Endothelial cell of umbilical vein (primary cell): ENCODE measurements at regions not wholly inside any gene's neighbourhood (a gene's known extent, or its start where the extent isn't known, plus 50 kb on each side); places are given as distances from the start of the nearest gene placed in this dataset.

Source experiments
- BruUV-seq: library from RNA; stranded (reverse); fragments of 400-500 nt; replicated peaks from 2 replicates; lab custom pipeline; 2021; lab: Mats Ljungman, UMichigan
- CTCF ChIA-PET: fragments of 300-600, 350-600 bp; sonication (Branson Sonifier 250); formaldehyde crosslinking; loops from one replicate; lab custom pipeline; 2021; ENCODE audit warnings: antibody characterized with exemption, inconsistent platforms; lab: Charles Lee
- POLR2A ChIA-PET: fragments of 300-600, 350-600 bp; sonication (Branson Sonifier 250); formaldehyde crosslinking; loops from one replicate; lab custom pipeline; 2021; ENCODE audit warnings: antibody characterized with exemption, inconsistent platforms; lab: Charles Lee
- DNase-seq: peaks from one replicate; pipeline ENCODE4 v3.0.0-alpha.2; 2011; ENCODE audit warnings: low read depth, low spot score
- FAIRE-seq: peaks from 2 replicates; lab custom pipeline; 2011; peaks lifted over from hg19 to GRCh38; lab: Jason Lieb, UNC
- H2AFZ ChIP-seq: 2 replicates; pipeline ENCODE4 v1.6.0; 2012; ENCODE audit warnings: low read depth, low read length, control low read depth, inconsistent platforms
- H3K27ac ChIP-seq: 2 replicates; pipeline ENCODE4 v1.5.1; 2011; ENCODE audit warnings: low read depth, mild to moderate bottlenecking, control low read depth, low read length, moderate library complexity; ENCODE audit not compliant: insufficient read depth
- H3K27me3 ChIP-seq, 2 experiments: 2 replicates each; pipeline versions ENCODE4 v1.6.0 to v1.6.1; 2011; ENCODE audit warnings: low read length in 2 of 2, mixed read lengths in 1 of 2; ENCODE audit not compliant: control insufficient read depth in 2 of 2, insufficient read depth in 2 of 2
- H3K36me3 ChIP-seq, 2 experiments: 2 replicates in 1 of 2; 3 replicates in 1 of 2; pipeline ENCODE4 v1.5.1; 2011; ENCODE audit warnings: low read length in 2 of 2, mild to moderate bottlenecking in 1 of 2, moderate library complexity in 1 of 2; ENCODE audit not compliant: control insufficient read depth in 2 of 2, insufficient read depth in 2 of 2; ENCODE audit errors: extremely low read depth in 1 of 2
- H3K4me1 ChIP-seq: 3 replicates; pipeline ENCODE4 v1.5.1; 2011; ENCODE audit warnings: mild to moderate bottlenecking, low read length; ENCODE audit not compliant: control insufficient read depth, insufficient read depth; ENCODE audit errors: extremely low read depth
- H3K4me2 ChIP-seq: 2 replicates; pipeline ENCODE4 v1.6.1; 2011; ENCODE audit warnings: low read length, control low read depth, mixed read lengths; ENCODE audit not compliant: insufficient read depth
- H3K4me3 ChIP-seq, 3 experiments: fragments of 200-600 bp in 1 of 3; sonication (generic), shearing (Covaris generic) in 1 of 3; replicated peaks in 1 of 3; 2 replicates each; pipeline ENCODE4 v1.5.1; 2011 to 2016; ENCODE audit warnings: control low read depth in 3 of 3, low read length in 3 of 3, mild to moderate bottlenecking in 2 of 3, inconsistent platforms in 1 of 3, low read depth in 1 of 3, moderate library complexity in 1 of 3; ENCODE audit not compliant: insufficient read depth in 1 of 3
- H3K79me2 ChIP-seq: 2 replicates; pipeline ENCODE4 v1.6.0; 2012; ENCODE audit warnings: low read length, inconsistent platforms; ENCODE audit not compliant: control insufficient read depth, insufficient read depth
- H3K9ac ChIP-seq: replicated peaks from 2 replicates; pipeline ENCODE3; 2011; ENCODE audit warnings: low read length, control low read depth; ENCODE audit not compliant: insufficient read depth; ENCODE audit errors: extremely low read depth
- H3K9me1 ChIP-seq: replicated peaks from 3 replicates; pipeline ENCODE4 v1.6.0; 2011; ENCODE audit warnings: mild to moderate bottlenecking, low read length; ENCODE audit not compliant: control insufficient read depth, insufficient read depth; ENCODE audit errors: extremely low read depth
- H3K9me3 ChIP-seq: replicated peaks from 2 replicates; pipeline ENCODE4 v1.5.1; 2012; ENCODE audit warnings: low read length, inconsistent platforms; ENCODE audit not compliant: control insufficient read depth, insufficient read depth
- H4K20me1 ChIP-seq: replicated peaks from 2 replicates; pipeline ENCODE3; 2011; ENCODE audit warnings: mild to moderate bottlenecking, low read length; ENCODE audit not compliant: control insufficient read depth, insufficient read depth; ENCODE audit errors: extremely low read depth
- EZH2 ChIP-seq: IDR thresholded peaks from 2 replicates; pipeline ENCODE4 v1.6.1; 2012; ENCODE audit warnings: borderline replicate concordance, low read depth, mild to moderate bottlenecking, moderate library complexity, low read length, inconsistent platforms; ENCODE audit not compliant: severe bottlenecking
- FOS ChIP-seq: IDR thresholded peaks from 2 replicates; pipeline ENCODE4 v1.6.1; 2011; ENCODE audit warnings: mild to moderate bottlenecking, low read length, moderate library complexity, borderline replicate concordance; ENCODE audit not compliant: insufficient read depth
- GATA2 ChIP-seq: IDR thresholded peaks from 2 replicates; pipeline ENCODE4 v1.7.0; 2011; ENCODE audit warnings: low read depth, mild to moderate bottlenecking, moderate library complexity, mixed read lengths, low read length; ENCODE audit not compliant: insufficient read length, insufficient read depth
- JUN ChIP-seq: IDR thresholded peaks from 2 replicates; pipeline ENCODE4 v1.6.1; 2011; ENCODE audit warnings: borderline replicate concordance, low read depth; ENCODE audit not compliant: insufficient read length, insufficient read depth
- POLR2A ChIP-seq: IDR thresholded peaks from 2 replicates; pipeline ENCODE4 v1.6.1; 2012; ENCODE audit warnings: low read depth, mild to moderate bottlenecking, control low read depth, low read length
- POLR2AphosphoS5 ChIP-seq: IDR thresholded peaks from 2 replicates; pipeline ENCODE4 v1.6.1; 2012; ENCODE audit warnings: low read depth, mild to moderate bottlenecking, control low read depth, low read length, moderate library complexity; ENCODE audit not compliant: insufficient read depth
- dilution Hi-C: fragments of 300-500 bp; cut with MboI; formaldehyde crosslinking; loops from one replicate; pipeline ENCODE4 v1.15.0; 2019; ENCODE audit warnings: low sequenced_read_pairs; ENCODE audit not compliant: extremely low pct_ligation_motif_present
- intact Hi-C: fragments of 100-400 bp; cut with micrococcal nuclease; formaldehyde crosslinking; loops from one replicate; pipeline ENCODE4 v1.10.0; 2022
- TF ChIP-seq, protein P1 (sequence below), 2 donors: IDR thresholded peaks; 1 replicate in 1 of 2; 2 replicates in 1 of 2; pipeline ENCODE4 v1.5.1; 2011; ENCODE audit warnings: low read length in 2 of 2, mild to moderate bottlenecking in 2 of 2, moderate library complexity in 2 of 2, control low read depth in 1 of 2, inconsistent platforms in 1 of 2, low read depth in 1 of 2; ENCODE audit not compliant: insufficient read depth in 1 of 2; ENCODE audit errors: extremely low read depth in 1 of 2
- TF ChIP-seq, protein P2 (sequence below): IDR thresholded peaks from 2 replicates; pipeline ENCODE4 v1.6.1; 2011; ENCODE audit not compliant: insufficient read depth, insufficient read length

DNA sequence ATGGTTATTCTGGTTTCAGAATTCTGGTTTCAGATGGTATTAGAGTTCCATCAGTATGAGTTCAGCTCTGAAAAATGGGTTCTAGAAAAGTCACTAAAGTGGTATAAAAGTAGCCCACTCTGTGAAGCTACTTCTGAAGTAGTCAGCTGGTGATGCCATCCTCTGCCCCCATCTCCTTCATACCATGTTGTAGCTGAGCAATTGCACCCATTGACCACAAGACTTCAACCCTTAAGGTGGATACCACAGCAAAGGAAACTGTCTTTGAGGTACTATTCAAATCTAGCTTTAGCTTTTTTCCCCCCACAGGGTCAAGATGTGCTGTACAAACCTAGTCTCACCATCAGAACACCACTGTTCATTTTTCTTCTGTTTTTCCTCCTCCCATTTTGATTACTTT is 444.9 kb downstream of the DMAC1 start:
- Histone ChIP-seq H3K4me2 (no peak overlapping the region), H3K4me3 (no peak overlapping the region), H3K27me3 (no peaks in the 10 kb centered on the region), H2AFZ (no peak overlapping the region), H3K79me2 (no peaks in the 10 kb centered on the region), H3K9me1 (no peaks in the 10 kb centered on the region), H3K9me3 (no peaks in the 10 kb centered on the region), H3K27ac (no peak overlapping the region), H3K9ac (no peak overlapping the region), H3K36me3 (no peaks in the 10 kb centered on the region), H3K4me1 (no peaks in the 10 kb centered on the region), H4K20me1 (no peaks in the 10 kb centered on the region)
- intact Hi-C loops: no loop called here
- FAIRE-seq (no peak), DNase-seq (no peak)
- ChIA-PET CTCF (no interaction called here), POLR2A (no interaction called here)
- no TSS peak for BruUV-seq
- TF ChIP-seq POLR2A (no peak), GATA2 (no peak)
- TF ChIP-seq, protein P1, sequence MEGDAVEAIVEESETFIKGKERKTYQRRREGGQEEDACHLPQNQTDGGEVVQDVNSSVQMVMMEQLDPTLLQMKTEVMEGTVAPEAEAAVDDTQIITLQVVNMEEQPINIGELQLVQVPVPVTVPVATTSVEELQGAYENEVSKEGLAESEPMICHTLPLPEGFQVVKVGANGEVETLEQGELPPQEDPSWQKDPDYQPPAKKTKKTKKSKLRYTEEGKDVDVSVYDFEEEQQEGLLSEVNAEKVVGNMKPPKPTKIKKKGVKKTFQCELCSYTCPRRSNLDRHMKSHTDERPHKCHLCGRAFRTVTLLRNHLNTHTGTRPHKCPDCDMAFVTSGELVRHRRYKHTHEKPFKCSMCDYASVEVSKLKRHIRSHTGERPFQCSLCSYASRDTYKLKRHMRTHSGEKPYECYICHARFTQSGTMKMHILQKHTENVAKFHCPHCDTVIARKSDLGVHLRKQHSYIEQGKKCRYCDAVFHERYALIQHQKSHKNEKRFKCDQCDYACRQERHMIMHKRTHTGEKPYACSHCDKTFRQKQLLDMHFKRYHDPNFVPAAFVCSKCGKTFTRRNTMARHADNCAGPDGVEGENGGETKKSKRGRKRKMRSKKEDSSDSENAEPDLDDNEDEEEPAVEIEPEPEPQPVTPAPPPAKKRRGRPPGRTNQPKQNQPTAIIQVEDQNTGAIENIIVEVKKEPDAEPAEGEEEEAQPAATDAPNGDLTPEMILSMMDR (IDR thresholded peaks at IDR 0.05; ENCODE audit: extremely low read depth in 1 of 2, insufficient read depth in 1 of 2, low read depth in 1 of 2, low read length in 2 of 2): no peak
- dilution Hi-C loops: no loop called here

DNA sequence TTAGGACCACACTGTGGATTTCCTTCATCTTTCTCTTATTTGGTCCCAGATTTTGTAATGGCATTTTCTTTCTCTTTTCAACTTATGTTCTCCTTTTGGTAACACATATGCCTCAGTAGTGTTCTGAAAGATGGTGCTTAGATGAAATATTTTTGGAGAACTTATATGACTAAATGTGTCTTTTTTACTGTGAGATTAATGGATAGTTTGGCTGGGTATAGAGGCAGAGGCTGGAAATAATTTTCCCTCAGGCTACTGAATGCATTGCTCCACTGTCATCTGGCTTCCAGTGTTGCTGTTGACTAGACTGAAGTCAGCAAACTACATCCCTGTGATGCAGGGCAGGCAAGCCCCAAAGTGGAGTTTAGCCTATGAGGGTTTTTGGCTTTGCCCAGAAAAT is 450.9 kb downstream of the DMAC1 start:
- no peak overlapping the region for H3K27ac ChIP-seq

More for the DNA sequence above, 450.9 kb downstream of the DMAC1 start:
- no peaks in the 10 kb centered on the region for H3K79me2 ChIP-seq
- no peaks in the 10 kb centered on the region for H3K4me1 ChIP-seq
- no peaks in the 10 kb centered on the region for H4K20me1 ChIP-seq
- POLR2A ChIA-PET: no interaction called here
- no peak for DNase-seq
- no peak overlapping the region for H2AFZ ChIP-seq
- no peak overlapping the region for H3K4me3 ChIP-seq
- H3K27me3 ChIP-seq: no peaks in the 10 kb centered on the region
- H3K36me3 ChIP-seq: no peaks in the 10 kb centered on the region
- dilution Hi-C loops (no loop called here), intact Hi-C loops (loop anchor here (10.0 kb wide), 1 partner anchor 64 kb away; no protein-coding TSS in a partner anchor)
- H3K9me1 ChIP-seq: no peaks in the 10 kb centered on the region
- H3K4me2 ChIP-seq: no peak overlapping the region
- TF ChIP-seq GATA2 (no peak), POLR2AphosphoS5 (no peak), JUN (no peak), FOS (no peak), POLR2A (no peak), EZH2 (no peak)
- TF ChIP-seq, protein P2, sequence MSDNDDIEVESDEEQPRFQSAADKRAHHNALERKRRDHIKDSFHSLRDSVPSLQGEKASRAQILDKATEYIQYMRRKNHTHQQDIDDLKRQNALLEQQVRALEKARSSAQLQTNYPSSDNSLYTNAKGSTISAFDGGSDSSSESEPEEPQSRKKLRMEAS: no peak
- TF ChIP-seq, protein P1 (IDR thresholded peaks at IDR 0.05; ENCODE audit: extremely low read depth in 1 of 2, insufficient read depth in 1 of 2, low read depth in 1 of 2, low read length in 2 of 2): no peak
- CTCF ChIA-PET: no interaction called here
- no peak overlapping the region for H3K9ac ChIP-seq
- BruUV-seq: no TSS peak
- FAIRE-seq: no peak
- H3K9me3 ChIP-seq: no peaks in the 10 kb centered on the region
